HepG2 (cell line): ENCODE measurements at regions not wholly inside any gene's neighbourhood (a gene's known extent, or its start where the extent isn't known, plus 50 kb on each side); places are given as distances from the start of the nearest gene placed in this dataset.
A peak's percentile ranks its signal among the peaks of the same experiment; 100 is the strongest.

Experiments
- ATAC-seq: fragments of 200-7000 bp; cut with Tn5 transposase; 3 replicates; pipeline ENCODE4 v1.9.1; 2020; ENCODE audit warnings: mild to moderate bottlenecking, moderate library complexity
- BruUV-seq: library from RNA; stranded (reverse); fragments of 400-500 nt; replicated peaks from 2 replicates; lab custom pipeline; 2021; lab: Mats Ljungman, UMichigan
- CTCF ChIA-PET: fragments of 300-600 bp; formaldehyde crosslinking; extraction: SDS; loops from one replicate; lab custom pipeline; 2021; ENCODE audit warnings: low total read pairs, inconsistent platforms, low intra/inter-chr PET ratio; lab: Yijun Ruan, JAX
- POLR2A ChIA-PET: fragments of 350-600 bp; sonication (Branson Sonifier 250); formaldehyde crosslinking; loops from one replicate; lab custom pipeline; 2020; ENCODE audit warnings: antibody characterized with exemption, inconsistent platforms; lab: Yijun Ruan, JAX
- DNase-seq: peaks from one replicate; pipeline ENCODE4 v3.0.0-alpha.2; 2015; ENCODE audit warnings: low spot score
- FAIRE-seq: peaks from 3 replicates; lab custom pipeline; 2011; peaks lifted over from hg19 to GRCh38; lab: Jason Lieb, UNC
- H2AFZ ChIP-seq: one replicate; pipeline ENCODE4 v1.6.1; 2011; ENCODE audit warnings: low read length, inconsistent platforms
- H3K27ac ChIP-seq: fragments of 300-600 bp; 3 replicates; pipeline ENCODE4 v1.8.0; 2011; ENCODE audit warnings: mixed run types, mild to moderate bottlenecking, mixed read lengths, low read length, inconsistent platforms; ENCODE audit not compliant: insufficient read depth; ENCODE audit errors: extremely low read length
- H3K27me3 ChIP-seq, 2 experiments: fragments of 200-600 bp in 1 of 2; 2 replicates in 1 of 2; 3 replicates in 1 of 2; pipeline versions ENCODE4 v1.6.0 to v1.8.0; 2011; ENCODE audit warnings: low read length in 2 of 2, mild to moderate bottlenecking in 2 of 2, moderate library complexity in 2 of 2, inconsistent platforms in 1 of 2; ENCODE audit not compliant: insufficient read depth in 2 of 2, control insufficient read depth in 1 of 2
- H3K36me3 ChIP-seq, 2 experiments: fragments of 200-600 bp in 1 of 2; replicated peaks in 1 of 2; 2 replicates in 1 of 2; 3 replicates in 1 of 2; pipeline versions ENCODE4 v1.5.1 to v1.8.0; 2011; ENCODE audit warnings: low read length in 2 of 2, inconsistent platforms in 1 of 2; ENCODE audit not compliant: insufficient read depth in 2 of 2, control insufficient read depth in 1 of 2
- H3K4me1 ChIP-seq: 2 replicates; pipeline ENCODE4 v1.5.1; 2012; ENCODE audit warnings: low read length, inconsistent platforms; ENCODE audit not compliant: insufficient read depth
- H3K4me2 ChIP-seq: 2 replicates; pipeline ENCODE4 v1.6.0; 2011; ENCODE audit warnings: low read depth, low read length, inconsistent platforms
- H3K4me3 ChIP-seq, 3 experiments: fragments of 200-600 bp in 1 of 3; sonication (generic), shearing (Covaris generic) in 1 of 3; replicated peaks in 1 of 3; 2 replicates each; pipeline ENCODE4 v1.5.1; 2011 to 2016; ENCODE audit warnings: low read length in 3 of 3, inconsistent platforms in 2 of 3, low read depth in 2 of 3, mild to moderate bottlenecking in 2 of 3, control low read depth in 1 of 3, mixed read lengths in 1 of 3; ENCODE audit not compliant: insufficient read depth in 1 of 3
- H3K79me2 ChIP-seq: one replicate; pipeline ENCODE4 v1.6.1; 2011; ENCODE audit warnings: low read length, inconsistent platforms; ENCODE audit not compliant: insufficient read depth
- H3K9ac ChIP-seq: 2 replicates; pipeline ENCODE4 v1.6.0; 2011; ENCODE audit warnings: mild to moderate bottlenecking, low read depth, low read length, inconsistent platforms; ENCODE audit not compliant: insufficient read depth
- H3K9me3 ChIP-seq: 2 replicates; pipeline ENCODE4 v1.5.1; 2012; ENCODE audit warnings: mild to moderate bottlenecking, low read length
- H4K20me1 ChIP-seq: 2 replicates; pipeline ENCODE4 v1.6.0; 2011; ENCODE audit warnings: inconsistent platforms, mild to moderate bottlenecking, low read length, moderate library complexity; ENCODE audit not compliant: insufficient read depth
- BATF2 ChIP-seq: sonication (generic); formaldehyde crosslinking; IDR thresholded peaks from 2 replicates; pipeline ENCODE4 v1.8.0; 2022; ENCODE audit warnings: mild to moderate bottlenecking, missing genetic modification reagents, moderate library complexity
- CEBPB ChIP-seq: IDR thresholded peaks from 2 replicates; pipeline ENCODE4 v1.6.1; 2011; ENCODE audit warnings: low read depth, low read length, improper control_type of control experiment, borderline replicate concordance
- CEBPZ ChIP-seq: IDR thresholded peaks from 2 replicates; pipeline ENCODE4 v1.6.1; 2012; ENCODE audit warnings: low read length, improper control_type of control experiment
- CREB3 ChIP-seq: sonication (generic); formaldehyde crosslinking; IDR thresholded peaks from 2 replicates; pipeline ENCODE4 v1.5.0; 2020; ENCODE audit warnings: missing genetic modification reagents
- FOXC1 ChIP-seq: sonication (generic); formaldehyde crosslinking; IDR thresholded peaks from 2 replicates; pipeline ENCODE4 v1.8.0; 2022; ENCODE audit warnings: mild to moderate bottlenecking, missing genetic modification reagents, borderline replicate concordance
- RFX1 ChIP-seq: fragments of 450-650 bp; IDR thresholded peaks from 2 replicates; pipeline ENCODE4 v1.6.1; 2017
- SRSF4 ChIP-seq: fragments of 200-400 bp; formaldehyde crosslinking; IDR thresholded peaks from one replicate; pipeline ENCODE4 v1.6.1; 2018; ENCODE audit warnings: mild to moderate bottlenecking, low read depth, low read length, moderate library complexity; ENCODE audit not compliant: poor library complexity, severe bottlenecking
- ZIK1 ChIP-seq: sonication (generic); formaldehyde crosslinking; IDR thresholded peaks from 2 replicates; pipeline ENCODE4 v1.5.0; 2020; ENCODE audit warnings: mild to moderate bottlenecking, low read depth, missing genetic modification reagents, borderline replicate concordance
- ZMYM4 ChIP-seq: sonication (generic); formaldehyde crosslinking; IDR thresholded peaks from 2 replicates; pipeline ENCODE4 v1.8.1; 2023; ENCODE audit warnings: mild to moderate bottlenecking, missing genetic modification reagents
- ZNF264 ChIP-seq: sonication (generic); formaldehyde crosslinking; IDR thresholded peaks from 2 replicates; pipeline ENCODE4 v1.4.0; 2020; ENCODE audit warnings: missing genetic modification reagents
- ZNF513 ChIP-seq: sonication (generic); formaldehyde crosslinking; conservative IDR thresholded peaks from 2 replicates; pipeline ENCODE4 v1.5.0; 2020; ENCODE audit warnings: missing genetic modification reagents
- ZNF580 ChIP-seq: IDR thresholded peaks from 2 replicates; pipeline ENCODE4 v1.6.1; 2016; ENCODE audit warnings: low read depth, borderline replicate concordance
- ZNF720 ChIP-seq: sonication (generic); formaldehyde crosslinking; IDR thresholded peaks from 2 replicates; pipeline ENCODE4 v1.4.0; 2020; ENCODE audit warnings: missing genetic modification reagents
- WGBS: methylation state at CpG from one replicate; pipeline ENCODE4 v1.1.6; 2017; ENCODE audit warnings: low lambda C conversion rate; 5-methylcytosine and 5-hydroxymethylcytosine counted together
- in situ Hi-C: cut with HindIII; loops from 2 replicates; pipeline ENCODE4 v1.10.0; 2017; ENCODE audit warnings: low pct_unique_long_range_greater_than_20kb; ENCODE audit not compliant: extremely low pct_ligation_motif_present
- intact Hi-C: fragments of 100-400 bp; cut with micrococcal nuclease; formaldehyde crosslinking; loops from one replicate; pipeline ENCODE4 v1.10.0; 2022; ENCODE audit not compliant: unreplicated experiment

GRCh38 chr2:154910701-154911100 lies 212.2 kb downstream of the KCNJ3 start:
- BruUV-seq: no TSS peak
- in situ Hi-C loops (no loop called here), intact Hi-C loops (no loop called here)
- DNase-seq: no peak
- POLR2A ChIA-PET: no interaction called here
- CTCF ChIA-PET: no interaction called here
- 1% methylated on average over 1 of the region's 1 CpG for WGBS
- H3K36me3 ChIP-seq: no peaks in the 10 kb centered on the region
- no peak overlapping the region for H3K9ac ChIP-seq
- no peak overlapping the region for H3K4me2 ChIP-seq
- H4K20me1 ChIP-seq: no peaks in the 10 kb centered on the region
- no peak for TF ChIP-seq RFX1
- TF ChIP-seq CEBPB: peak; percentile 75
- FAIRE-seq: no peak
- no peaks in the 10 kb centered on the region for H3K9me3 ChIP-seq
- ATAC-seq: no peak
- H3K4me3 ChIP-seq: no peak overlapping the region
- H3K4me1 ChIP-seq: no peaks in the 10 kb centered on the region
- H3K79me2 ChIP-seq: no peaks in the 10 kb centered on the region
- no peak overlapping the region for H3K27ac ChIP-seq
- H2AFZ ChIP-seq: no peak overlapping the region
- no peaks in the 10 kb centered on the region for H3K27me3 ChIP-seq

GRCh38 chr2:154908327-154908726 lies 209.8 kb downstream of the KCNJ3 start:
- ATAC-seq (peak; percentile 41), DNase-seq (no peak), FAIRE-seq (no peak)
- Histone ChIP-seq H2AFZ (no peak overlapping the region), H3K27ac (no peak overlapping the region), H3K4me3 (no peak overlapping the region), H3K9me3 (no peaks in the 10 kb centered on the region), H4K20me1 (no peaks in the 10 kb centered on the region), H3K79me2 (no peaks in the 10 kb centered on the region), H3K4me2 (no peak overlapping the region), H3K27me3 (no peaks in the 10 kb centered on the region), H3K4me1 (no peaks in the 10 kb centered on the region), H3K36me3 (no peaks in the 10 kb centered on the region), H3K9ac (no peak overlapping the region)
- ChIA-PET CTCF (no interaction called here), POLR2A (no interaction called here)
- BruUV-seq: no TSS peak
- WGBS: 34% methylated on average over 3 of the region's 4 CpGs
- in situ Hi-C loops (no loop called here), intact Hi-C loops (no loop called here)
- TF ChIP-seq ZNF720 (no peak), SRSF4 (no peak), CREB3 (no peak), BATF2 (CRISPR knock-in tag) (no peak), ZNF264 (CRISPR knock-in tag) (no peak), ZNF513 (CRISPR knock-in tag) (no peak), ZIK1 (CRISPR knock-in tag) (no peak), FOXC1 (CRISPR knock-in tag) (no peak), ZNF580 (no peak), CEBPZ (no peak), ZMYM4 (CRISPR knock-in tag) (no peak)
